GM12874 (cell line): ENCODE measurements at regions not wholly inside any gene's neighbourhood (a gene's known extent, or its start where the extent isn't known, plus 50 kb on each side); places are given as distances from the start of the nearest gene placed in this dataset.

Experiments used
- TF ChIP-seq, protein P1 (sequence below): IDR thresholded peaks from 2 replicates; pipeline ENCODE4 v1.5.1; 2011; ENCODE audit warnings: low read depth, mild to moderate bottlenecking, control low read depth, low read length, moderate library complexity; ENCODE audit not compliant: insufficient read depth

DNA sequence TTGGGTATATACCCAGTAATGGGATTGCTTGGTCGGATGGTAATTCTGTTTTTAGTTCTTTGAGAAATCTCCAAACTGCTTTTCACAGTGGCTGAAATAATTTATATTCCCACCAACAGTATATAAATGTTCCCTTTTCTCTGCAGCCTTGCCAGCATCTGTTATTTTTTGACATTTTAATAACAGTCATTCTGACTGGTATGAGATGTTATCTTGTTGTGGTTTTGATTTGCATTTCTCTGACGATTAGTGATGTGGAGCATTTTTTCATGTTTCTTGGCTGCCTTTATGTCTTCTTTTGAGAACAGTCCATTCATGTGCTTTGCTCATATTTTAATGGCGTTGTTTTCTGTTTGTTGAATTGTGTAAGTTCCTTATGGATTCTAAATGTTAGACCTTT is 641.6 kb downstream of the HACE1 start:
- TF ChIP-seq, protein P1, sequence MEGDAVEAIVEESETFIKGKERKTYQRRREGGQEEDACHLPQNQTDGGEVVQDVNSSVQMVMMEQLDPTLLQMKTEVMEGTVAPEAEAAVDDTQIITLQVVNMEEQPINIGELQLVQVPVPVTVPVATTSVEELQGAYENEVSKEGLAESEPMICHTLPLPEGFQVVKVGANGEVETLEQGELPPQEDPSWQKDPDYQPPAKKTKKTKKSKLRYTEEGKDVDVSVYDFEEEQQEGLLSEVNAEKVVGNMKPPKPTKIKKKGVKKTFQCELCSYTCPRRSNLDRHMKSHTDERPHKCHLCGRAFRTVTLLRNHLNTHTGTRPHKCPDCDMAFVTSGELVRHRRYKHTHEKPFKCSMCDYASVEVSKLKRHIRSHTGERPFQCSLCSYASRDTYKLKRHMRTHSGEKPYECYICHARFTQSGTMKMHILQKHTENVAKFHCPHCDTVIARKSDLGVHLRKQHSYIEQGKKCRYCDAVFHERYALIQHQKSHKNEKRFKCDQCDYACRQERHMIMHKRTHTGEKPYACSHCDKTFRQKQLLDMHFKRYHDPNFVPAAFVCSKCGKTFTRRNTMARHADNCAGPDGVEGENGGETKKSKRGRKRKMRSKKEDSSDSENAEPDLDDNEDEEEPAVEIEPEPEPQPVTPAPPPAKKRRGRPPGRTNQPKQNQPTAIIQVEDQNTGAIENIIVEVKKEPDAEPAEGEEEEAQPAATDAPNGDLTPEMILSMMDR: no peak

DNA sequence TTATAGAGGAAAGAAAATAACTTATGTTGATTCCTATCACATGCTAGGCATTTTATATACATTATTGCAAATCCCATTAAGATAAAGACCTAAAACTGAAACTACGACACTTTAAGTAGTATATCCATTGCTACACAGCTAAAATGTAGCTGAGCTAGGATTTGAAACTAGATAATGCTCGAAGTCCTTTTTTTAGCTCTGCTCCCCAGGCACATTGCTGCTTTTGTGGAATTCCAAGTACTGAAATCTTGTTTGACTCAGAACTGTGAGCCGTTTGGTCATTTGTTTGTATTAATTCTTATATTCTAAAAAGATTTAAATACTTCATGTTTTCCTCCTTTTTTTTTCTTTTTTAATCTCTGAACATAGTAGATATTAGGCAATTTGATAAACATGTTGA is 644.8 kb downstream of the HACE1 start:
- TF ChIP-seq, protein P1: no peak

DNA sequence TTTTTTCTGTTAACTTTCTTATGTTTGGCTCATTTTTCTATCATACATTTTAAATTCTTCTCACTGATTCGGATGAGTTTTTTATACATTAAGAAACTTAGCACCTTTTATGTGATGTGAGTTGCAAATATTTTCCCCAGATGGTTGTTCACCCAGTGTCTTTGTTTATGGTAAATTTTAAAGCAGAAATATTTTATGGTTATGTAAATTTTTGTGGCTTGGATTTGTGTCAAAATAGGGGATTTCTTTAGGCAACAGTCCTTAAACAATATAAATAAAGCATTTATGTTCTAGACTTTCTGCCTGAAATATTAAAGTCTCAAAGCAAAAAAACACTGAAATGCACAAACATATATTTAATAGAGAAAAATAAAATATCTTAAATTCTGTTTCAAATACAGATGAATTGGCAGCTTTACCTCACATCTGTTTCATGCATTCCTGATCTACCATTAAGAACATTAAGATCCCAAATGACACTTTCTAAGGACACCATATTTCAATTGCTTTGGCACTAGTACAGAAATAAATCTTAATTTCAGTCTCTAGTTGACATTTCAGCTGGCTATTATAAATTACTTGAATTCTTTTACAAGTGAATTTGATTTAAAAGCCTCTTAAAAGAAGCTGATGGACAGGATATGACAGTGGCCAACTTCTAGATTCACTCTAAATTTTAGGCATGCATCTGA is 646.6 kb downstream of the HACE1 start:
- TF ChIP-seq, protein P1: no peak

DNA sequence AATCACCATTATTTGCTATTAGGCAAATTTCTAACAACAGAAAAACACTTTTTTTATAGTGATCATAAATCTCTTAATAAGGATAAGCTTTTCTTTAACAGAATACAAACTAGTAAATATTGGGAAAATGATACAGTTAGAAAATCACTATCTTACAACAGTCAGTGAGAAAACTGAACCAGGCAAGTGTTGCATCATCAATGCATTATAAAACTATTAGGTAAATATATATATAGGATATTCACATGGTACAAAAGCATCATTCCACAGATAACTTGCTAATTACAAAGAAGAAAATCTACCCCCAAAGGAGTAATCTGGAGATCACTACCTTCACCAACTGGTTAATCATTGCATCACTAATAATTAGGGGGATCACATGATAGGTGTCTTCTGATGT is 652.1 kb downstream of the HACE1 start:
- TF ChIP-seq, protein P1: no peak

DNA sequence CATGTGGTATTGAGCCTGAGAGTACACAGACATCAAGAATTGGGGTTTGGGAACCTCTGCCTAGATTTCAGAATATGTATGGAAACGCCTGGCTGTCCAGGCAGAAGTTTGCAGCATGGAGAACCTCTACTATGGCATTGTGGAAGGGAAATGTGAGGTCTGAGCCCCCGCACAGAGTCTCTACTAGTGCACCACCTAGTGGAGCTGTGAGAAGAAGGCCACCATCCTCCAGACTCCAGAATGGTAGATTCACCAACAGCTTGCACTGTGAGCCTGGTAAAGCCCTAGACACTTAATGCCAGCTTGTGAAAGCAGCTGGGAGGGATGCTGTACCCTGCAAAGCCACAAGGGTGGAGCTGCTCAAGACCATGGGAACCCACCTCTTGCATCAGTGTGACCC is 658.2 kb downstream of the HACE1 start:
- TF ChIP-seq, protein P1: no peak

DNA sequence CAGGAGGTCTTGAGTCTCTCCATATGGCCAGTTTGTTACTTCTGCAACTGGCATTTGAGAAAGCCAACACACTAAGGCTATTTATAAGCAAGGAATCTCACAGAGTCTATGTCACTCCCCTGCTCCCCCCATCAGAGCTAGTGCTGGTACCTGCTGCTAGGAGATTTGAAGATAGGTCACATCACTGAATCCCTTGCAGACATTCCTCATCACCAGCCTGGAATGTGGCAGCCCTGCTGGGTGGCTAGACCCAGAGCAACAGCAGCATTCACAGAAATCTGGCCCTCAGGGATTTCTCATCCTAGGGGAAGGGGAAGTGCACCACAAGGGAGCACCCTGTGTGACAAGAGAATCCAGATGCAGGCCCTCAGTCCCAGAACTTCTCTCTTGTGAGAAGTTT is 672.1 kb downstream of the HACE1 start:
- TF ChIP-seq, protein P1: no peak

DNA sequence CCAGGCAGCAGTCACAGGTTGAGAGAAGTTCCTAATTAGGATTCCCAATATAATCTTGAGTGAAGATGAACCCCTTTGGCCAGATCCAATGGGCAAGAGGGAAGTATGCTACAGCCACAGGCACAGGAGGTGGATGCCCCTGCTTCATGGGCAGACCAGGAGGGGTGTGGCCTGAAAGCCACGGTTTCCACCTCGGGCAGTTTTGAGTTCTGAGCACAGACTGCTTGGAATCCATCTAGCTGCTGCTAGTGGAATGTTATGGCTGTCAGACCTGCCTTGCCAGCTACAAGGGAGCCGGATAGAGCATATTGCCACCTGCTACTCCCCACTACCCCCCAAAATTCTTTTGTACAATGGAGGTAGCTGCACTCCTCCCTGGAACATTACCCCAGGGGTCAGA is 672.9 kb downstream of the HACE1 start:
- TF ChIP-seq, protein P1: no peak
